ENCODE measurements at regions not wholly inside any gene's neighbourhood (a gene's known extent, or its start where the extent isn't known, plus 50 kb on each side); places are given as distances from the start of the nearest gene placed in this dataset.

GRCh38 chr2:188813857-188814256 lies 160.3 kb upstream of the COL3A1 start:
- no peak overlapping the region for H3K27ac ChIP-seq
- DNase-seq (ENCODE audit: low spot score) = no peak

GRCh38 chr2:188819011-188819410 lies 155.2 kb upstream of the COL3A1 start:
- Histone ChIP-seq H3K36me3 (no peaks in the 10 kb centered on the region), H3K9me3 (no peaks in the 10 kb centered on the region), H3K27ac (no peak overlapping the region), H3K27me3 (replicated peaks; ENCODE audit: insufficient read depth) (no peaks in the 10 kb centered on the region), H3K4me3 (no peak overlapping the region), H3K4me1 (replicated peaks) (no peaks in the 10 kb centered on the region)
- no peak for DNase-seq (ENCODE audit: low spot score)
- TF ChIP-seq, protein P1, sequence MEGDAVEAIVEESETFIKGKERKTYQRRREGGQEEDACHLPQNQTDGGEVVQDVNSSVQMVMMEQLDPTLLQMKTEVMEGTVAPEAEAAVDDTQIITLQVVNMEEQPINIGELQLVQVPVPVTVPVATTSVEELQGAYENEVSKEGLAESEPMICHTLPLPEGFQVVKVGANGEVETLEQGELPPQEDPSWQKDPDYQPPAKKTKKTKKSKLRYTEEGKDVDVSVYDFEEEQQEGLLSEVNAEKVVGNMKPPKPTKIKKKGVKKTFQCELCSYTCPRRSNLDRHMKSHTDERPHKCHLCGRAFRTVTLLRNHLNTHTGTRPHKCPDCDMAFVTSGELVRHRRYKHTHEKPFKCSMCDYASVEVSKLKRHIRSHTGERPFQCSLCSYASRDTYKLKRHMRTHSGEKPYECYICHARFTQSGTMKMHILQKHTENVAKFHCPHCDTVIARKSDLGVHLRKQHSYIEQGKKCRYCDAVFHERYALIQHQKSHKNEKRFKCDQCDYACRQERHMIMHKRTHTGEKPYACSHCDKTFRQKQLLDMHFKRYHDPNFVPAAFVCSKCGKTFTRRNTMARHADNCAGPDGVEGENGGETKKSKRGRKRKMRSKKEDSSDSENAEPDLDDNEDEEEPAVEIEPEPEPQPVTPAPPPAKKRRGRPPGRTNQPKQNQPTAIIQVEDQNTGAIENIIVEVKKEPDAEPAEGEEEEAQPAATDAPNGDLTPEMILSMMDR (IDR thresholded peaks at IDR 0.05) = no peak
- TF ChIP-seq POLR2AphosphoS5 (IDR thresholded peaks at IDR 0.05) (no peak), POLR2A (IDR thresholded peaks at IDR 0.05) (no peak)
- intact Hi-C loops (cut with DNase I) = no loop called here
- 51% methylated on average over 1 of the region's 1 CpG for WGBS

More at GRCh38 chr2:188813857-188814256, 160.3 kb upstream of the COL3A1 start:
- TF ChIP-seq, protein P1 (IDR thresholded peaks at IDR 0.05) = no peak
- TF ChIP-seq POLR2AphosphoS5 (IDR thresholded peaks at IDR 0.05) = no peak
- no peak for TF ChIP-seq POLR2A (IDR thresholded peaks at IDR 0.05)
- Histone ChIP-seq H3K36me3 (no peaks in the 10 kb centered on the region), H3K4me1 (replicated peaks) (no peaks in the 10 kb centered on the region), H3K4me3 (no peak overlapping the region), H3K9me3 (no peaks in the 10 kb centered on the region), H3K27me3 (replicated peaks; ENCODE audit: insufficient read depth) (no peaks in the 10 kb centered on the region)
- intact Hi-C loops (cut with DNase I) = no loop called here
- WGBS = 52% methylated on average over 5 of the region's 5 CpGs

- H3K4me1 ChIP-seq (replicated peaks) = no peaks in the 10 kb centered on the region
- intact Hi-C loops (cut with DNase I) = no loop called here
- no peaks in the 10 kb centered on the region for H3K9me3 ChIP-seq
- H3K36me3 ChIP-seq = no peaks in the 10 kb centered on the region
- no peak for DNase-seq (ENCODE audit: low spot score)
- H3K27ac ChIP-seq = no peak overlapping the region
- TF ChIP-seq, protein P1 (IDR thresholded peaks at IDR 0.05) = no peak
- TF ChIP-seq POLR2AphosphoS5 (IDR thresholded peaks at IDR 0.05) = no peak
- no peak for TF ChIP-seq POLR2A (IDR thresholded peaks at IDR 0.05)
- no peaks in the 10 kb centered on the region for H3K27me3 ChIP-seq (replicated peaks; ENCODE audit: insufficient read depth)
- no peak overlapping the region for H3K4me3 ChIP-seq
- 11% methylated on average over 3 of the region's 3 CpGs for WGBS
Measured at GRCh38 chr2:188819792-188820191, 154.4 kb upstream of the COL3A1 start.

DNA sequence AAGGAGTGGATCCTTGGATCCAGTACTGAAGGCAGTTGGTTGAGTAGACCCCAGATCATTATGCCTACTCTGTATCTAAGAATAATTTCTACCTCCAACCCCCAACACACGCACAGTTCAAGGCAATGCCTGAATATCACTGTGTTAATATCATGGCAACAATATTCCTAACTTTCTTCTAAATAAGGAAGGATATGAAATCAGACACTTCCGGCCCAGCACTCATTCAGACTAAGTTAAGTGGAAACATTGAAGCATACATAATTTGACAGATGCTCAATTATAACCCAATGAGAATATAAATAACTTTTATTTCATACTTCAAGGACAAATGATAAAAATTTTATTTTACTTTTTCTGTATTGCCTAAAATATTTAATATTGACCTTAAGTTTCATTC lies 153.6 kb upstream of the COL3A1 start:
- H3K27me3 ChIP-seq (replicated peaks; ENCODE audit: insufficient read depth) = no peaks in the 10 kb centered on the region
- no peak overlapping the region for H3K4me3 ChIP-seq
- TF ChIP-seq POLR2AphosphoS5 (IDR thresholded peaks at IDR 0.05) = no peak
- TF ChIP-seq, protein P1 (IDR thresholded peaks at IDR 0.05) = no peak
- no peak for TF ChIP-seq POLR2A (IDR thresholded peaks at IDR 0.05)
- intact Hi-C loops (cut with DNase I) = no loop called here
- 94% methylated on average over 2 of the region's 2 CpGs for WGBS
- no peak overlapping the region for H3K27ac ChIP-seq
- H3K36me3 ChIP-seq = no peaks in the 10 kb centered on the region
- H3K4me1 ChIP-seq (replicated peaks) = no peaks in the 10 kb centered on the region
- no peaks in the 10 kb centered on the region for H3K9me3 ChIP-seq
- DNase-seq (ENCODE audit: low spot score) = no peak

DNA sequence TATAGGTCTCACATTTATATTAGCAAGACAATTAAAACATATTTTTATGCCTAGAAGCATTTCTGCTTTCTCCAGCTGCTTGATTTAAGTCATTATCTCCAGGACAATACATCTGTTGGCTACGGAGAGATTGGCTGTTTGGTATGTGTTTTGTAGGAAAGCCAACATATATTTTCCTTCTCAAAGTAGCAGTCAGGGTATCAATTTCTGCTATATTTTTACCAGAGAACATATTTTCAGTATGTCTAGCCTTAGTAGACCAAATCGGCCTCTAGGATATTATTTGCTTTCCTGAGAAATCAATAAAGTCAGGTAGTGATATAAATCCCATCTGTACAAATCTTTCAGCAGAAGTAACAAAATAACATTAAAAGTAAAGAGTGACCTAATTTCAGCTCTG lies 150.0 kb upstream of the COL3A1 start:
- no peak overlapping the region for H3K27ac ChIP-seq
- DNase-seq (ENCODE audit: low spot score) = no peak
- no peak overlapping the region for H3K4me3 ChIP-seq
- 57% methylated on average over 2 of the region's 2 CpGs for WGBS
- H3K4me1 ChIP-seq (replicated peaks) = no peaks in the 10 kb centered on the region
- H3K27me3 ChIP-seq (replicated peaks; ENCODE audit: insufficient read depth) = no peaks in the 10 kb centered on the region
- no peaks in the 10 kb centered on the region for H3K36me3 ChIP-seq
- intact Hi-C loops (cut with DNase I) = no loop called here
- TF ChIP-seq POLR2AphosphoS5 (IDR thresholded peaks at IDR 0.05) (no peak), POLR2A (IDR thresholded peaks at IDR 0.05) (no peak)
- TF ChIP-seq, protein P1 (IDR thresholded peaks at IDR 0.05) = no peak
- H3K9me3 ChIP-seq = no peaks in the 10 kb centered on the region

All from prostate gland (tissue), 2 donors.